IMR-90 (cell line): ENCODE measurements at regions not wholly inside any gene's neighbourhood (a gene's known extent, or its start where the extent isn't known, plus 50 kb on each side); places are given as distances from the start of the nearest gene placed in this dataset.

ENCODE experiments used
- ATAC-seq: fragments of 200-7000 bp; cut with Tn5 transposase; 2 replicates; pipeline ENCODE4 v1.9.1; 2020; ENCODE audit warnings: low read depth, mild to moderate bottlenecking, moderate library complexity
- BruUV-seq: library from RNA; stranded (reverse); fragments of 400-500 nt; replicated peaks from 2 replicates; lab custom pipeline; 2021; lab: Mats Ljungman, UMichigan
- CTCF ChIA-PET: fragments of 300-600 bp; formaldehyde crosslinking; extraction: SDS; loops from one replicate; lab custom pipeline; 2021; ENCODE audit warnings: antibody characterized with exemption; lab: Yijun Ruan, JAX
- POLR2A ChIA-PET: fragments of 300-600 bp; sonication (Branson Sonifier 250); formaldehyde crosslinking; loops from one replicate; lab custom pipeline; 2022; ENCODE audit warnings: antibody characterized with exemption; ENCODE audit not compliant: unreplicated experiment; lab: Charles Lee
- DNase-seq: peaks from one replicate; pipeline ENCODE4 v3.0.0; 2013
- H2AFZ ChIP-seq: replicated peaks from 2 replicates; pipeline ENCODE3; 2013; ENCODE audit warnings: low read length, mild to moderate bottlenecking; ENCODE audit not compliant: poor library complexity
- H2AK5ac ChIP-seq: 2 replicates; pipeline ENCODE4 v1.6.1; 2013; ENCODE audit warnings: low read depth, low read length, inconsistent platforms
- H2AK9ac ChIP-seq: replicated peaks from 2 replicates; pipeline ENCODE3; 2013; ENCODE audit warnings: mild to moderate bottlenecking, low read depth, low read length, moderate library complexity; ENCODE audit not compliant: poor library complexity
- H2BK120ac ChIP-seq: 2 replicates; pipeline ENCODE4 v1.6.1; 2013; ENCODE audit warnings: low read depth, low read length, inconsistent platforms
- H2BK15ac ChIP-seq: 3 replicates; pipeline ENCODE4 v1.6.1; 2013; ENCODE audit warnings: low read depth, low read length, inconsistent platforms
- H2BK20ac ChIP-seq: 2 replicates; pipeline ENCODE4 v1.6.1; 2013; ENCODE audit warnings: low read depth, mild to moderate bottlenecking, inconsistent platforms, low read length, moderate library complexity
- H2BK5ac ChIP-seq: 2 replicates; pipeline ENCODE4 v1.6.1; 2013; ENCODE audit warnings: mild to moderate bottlenecking, low read depth, low read length, inconsistent platforms; ENCODE audit not compliant: poor library complexity, severe bottlenecking
- H3K14ac ChIP-seq: replicated peaks from 2 replicates; pipeline ENCODE4 v1.6.1; 2013; ENCODE audit warnings: low read depth, low read length, inconsistent platforms
- H3K18ac ChIP-seq: 2 replicates; pipeline ENCODE4 v1.6.1; 2013; ENCODE audit warnings: low read depth, low read length, control low read depth
- H3K23ac ChIP-seq: 2 replicates; pipeline ENCODE4 v1.6.1; 2013; ENCODE audit warnings: low read depth, low read length, inconsistent platforms
- H3K27ac ChIP-seq: 2 replicates; pipeline ENCODE4 v1.5.1; 2013; ENCODE audit warnings: mild to moderate bottlenecking, control low read depth, low read length; ENCODE audit not compliant: insufficient read depth
- H3K27me3 ChIP-seq: 2 replicates; pipeline ENCODE4 v1.6.1; 2013; ENCODE audit warnings: low read length; ENCODE audit not compliant: control insufficient read depth, insufficient read depth
- H3K36me3 ChIP-seq: 2 replicates; pipeline ENCODE4 v1.6.1; 2013; ENCODE audit warnings: low read length, mixed read lengths; ENCODE audit not compliant: control insufficient read depth, insufficient read depth
- H3K4ac ChIP-seq: 2 replicates; pipeline ENCODE4 v1.6.1; 2013; ENCODE audit warnings: low read depth, low read length, inconsistent platforms
- H3K4me1 ChIP-seq: 2 replicates; pipeline ENCODE4 v1.6.1; 2013; ENCODE audit warnings: low read length, mixed read lengths; ENCODE audit not compliant: control insufficient read depth, insufficient read depth
- H3K4me2 ChIP-seq: 2 replicates; pipeline ENCODE4 v1.6.1; 2013; ENCODE audit warnings: low read depth, mild to moderate bottlenecking, control low read depth, low read length, moderate library complexity
- H3K4me3 ChIP-seq: 2 replicates; pipeline ENCODE4 v1.5.1; 2013; ENCODE audit warnings: low read depth, mild to moderate bottlenecking, control low read depth, low read length, moderate library complexity; ENCODE audit not compliant: insufficient read depth
- H3K56ac ChIP-seq: 2 replicates; pipeline ENCODE4 v1.6.1; 2013; ENCODE audit warnings: low read length, inconsistent platforms; ENCODE audit not compliant: insufficient read depth; ENCODE audit errors: extremely low read depth
- H3K79me1 ChIP-seq, 2 experiments: 2 replicates each; pipeline ENCODE4 v1.6.1; 2013; ENCODE audit warnings: low read length in 2 of 2, inconsistent platforms in 1 of 2, low read depth in 1 of 2
- H3K9ac ChIP-seq: 2 replicates; pipeline ENCODE4 v1.6.1; 2013; ENCODE audit warnings: low read depth, low read length, control low read depth
- H3K9me1 ChIP-seq: 2 replicates; pipeline ENCODE4 v1.6.1; 2013; ENCODE audit warnings: low read length, inconsistent platforms; ENCODE audit not compliant: insufficient read depth
- H3K9me3 ChIP-seq: 2 replicates; pipeline ENCODE4 v1.6.1; 2013; ENCODE audit warnings: low read length; ENCODE audit not compliant: control insufficient read depth, insufficient read depth
- H4K20me1 ChIP-seq: 2 replicates; pipeline ENCODE4 v1.6.1; 2013; ENCODE audit warnings: low read length, inconsistent platforms; ENCODE audit not compliant: insufficient read depth
- H4K5ac ChIP-seq: 2 replicates; pipeline ENCODE4 v1.6.1; 2013; ENCODE audit warnings: mild to moderate bottlenecking, low read depth, low read length, control low read depth
- H4K8ac ChIP-seq, 2 experiments: 2 replicates each; pipeline ENCODE4 v1.6.1; 2013; ENCODE audit warnings: low read depth in 2 of 2, low read length in 2 of 2, control low read depth in 1 of 2, inconsistent platforms in 1 of 2
- H4K91ac ChIP-seq: 2 replicates; pipeline ENCODE4 v1.6.1; 2013; ENCODE audit warnings: low read depth, low read length, inconsistent platforms; ENCODE audit not compliant: insufficient read depth
- CEBPB ChIP-seq: IDR thresholded peaks from 2 replicates; pipeline ENCODE4 v1.6.1; 2012; ENCODE audit warnings: low read depth, low read length, improper control_type of control experiment
- CHD1 ChIP-seq: IDR thresholded peaks from 2 replicates; pipeline ENCODE4 v1.6.1; 2012; ENCODE audit warnings: low read depth, low read length, improper control_type of control experiment
- CTCF ChIP-seq: conservative IDR thresholded peaks from 2 replicates; pipeline ENCODE4 v1.5.1; 2012; ENCODE audit warnings: mild to moderate bottlenecking, low read depth, low read length, improper control_type of control experiment
- ELK1 ChIP-seq: fragments of 150-350 bp; IDR thresholded peaks from 2 replicates; pipeline ENCODE4 v1.6.1; 2016; ENCODE audit warnings: low read depth, mild to moderate bottlenecking, low read length, moderate library complexity, borderline replicate concordance
- FOS ChIP-seq: fragments of 150-350 bp; IDR thresholded peaks from 2 replicates; pipeline ENCODE4 v1.6.1; 2016; ENCODE audit warnings: low read depth, low read length
- MAFK ChIP-seq: IDR thresholded peaks from 2 replicates; pipeline ENCODE4 v1.6.1; 2012; ENCODE audit warnings: low read depth, low read length, improper control_type of control experiment
- MAZ ChIP-seq: IDR thresholded peaks from 2 replicates; pipeline ENCODE4 v1.6.1; 2012; ENCODE audit warnings: low read depth, mild to moderate bottlenecking, low read length, improper control_type of control experiment, moderate library complexity, borderline replicate concordance
- MXI1 ChIP-seq: IDR thresholded peaks from 2 replicates; pipeline ENCODE4 v1.6.1; 2012; ENCODE audit warnings: low read depth, mild to moderate bottlenecking, low read length, moderate library complexity, borderline replicate concordance
- NFE2L2 ChIP-seq: fragments of 150-350 bp; IDR thresholded peaks from 2 replicates; pipeline ENCODE4 v1.6.1; 2016; ENCODE audit warnings: low read depth, mild to moderate bottlenecking, low read length
- POLR2A ChIP-seq: IDR thresholded peaks from 2 replicates; pipeline ENCODE4 v1.6.1; 2012; ENCODE audit warnings: mild to moderate bottlenecking, low read depth, low read length
- RAD21 ChIP-seq: IDR thresholded peaks from 2 replicates; pipeline ENCODE4 v1.6.1; 2012; ENCODE audit warnings: low read length, improper control_type of control experiment
- RCOR1 ChIP-seq: IDR thresholded peaks from 2 replicates; pipeline ENCODE4 v1.6.1; 2012; ENCODE audit warnings: mild to moderate bottlenecking, low read length, improper control_type of control experiment; ENCODE audit not compliant: insufficient replicate concordance
- RFX5 ChIP-seq: IDR thresholded peaks from 2 replicates; pipeline ENCODE4 v1.8.0; 2012; ENCODE audit warnings: low read depth, mild to moderate bottlenecking, low read length, moderate library complexity
- SMC3 ChIP-seq: fragments of 150-350 bp; IDR thresholded peaks from 2 replicates; pipeline ENCODE4 v1.6.1; 2016; ENCODE audit warnings: low read depth, mild to moderate bottlenecking, antibody characterized with exemption, low read length, moderate library complexity
- USF2 ChIP-seq: fragments of 150-350 bp; IDR thresholded peaks from 2 replicates; pipeline ENCODE4 v1.6.1; 2017; ENCODE audit warnings: mild to moderate bottlenecking, antibody characterized with exemption, low read length, low read depth
- WGBS, 2 experiments: methylation state at CpG; one replicate each; pipeline versions ENCODE4 v1.1.5 to v1.1.7; 2013; ENCODE audit warnings: missing lambda C conversion rate in 2 of 2; ENCODE audit not compliant: insufficient read length in 1 of 2; ENCODE audit errors: extremely low coverage in 2 of 2; 5-methylcytosine and 5-hydroxymethylcytosine counted together
- dilution Hi-C: fragments of 300-500 bp; cut with HindIII; formaldehyde crosslinking; loops from one replicate; pipeline ENCODE4 v1.14.3; 2018; ENCODE audit warnings: low sequenced_read_pairs; ENCODE audit not compliant: unreplicated experiment
- in situ Hi-C: fragments of 300-500 bp; cut with MboI; formaldehyde crosslinking; loops from 3 replicates; pipeline ENCODE4 v1.14.3; 2019; ENCODE audit warnings: low sequenced_read_pairs, inconsistent platforms, mixed read lengths
- intact Hi-C: fragments of 100-400 bp; cut with micrococcal nuclease; formaldehyde crosslinking; loops from 2 replicates; pipeline ENCODE4 v1.10.0; 2022

GRCh38 chr4:170978990-170979389 is 834.2 kb upstream of the GALNTL6 start:
- no peaks in the 10 kb centered on the region for H3K27me3 ChIP-seq
- no peak overlapping the region for H3K4ac ChIP-seq
- BruUV-seq: no TSS peak
- no CpG with 5 or more reads among the region's 6 CpGs for WGBS, 2 experiments
- no peak overlapping the region for H4K5ac ChIP-seq
- H3K79me1 ChIP-seq: no peaks in the 10 kb centered on the region
- no peak overlapping the region for H3K23ac ChIP-seq
- in situ Hi-C loops (no loop called here), dilution Hi-C loops (no loop called here), intact Hi-C loops (no loop called here)
- no peak overlapping the region for H2AK5ac ChIP-seq
- H2BK5ac ChIP-seq: no peak overlapping the region
- ChIA-PET POLR2A (no interaction called here), CTCF (no interaction called here)
- no peak overlapping the region for H4K8ac ChIP-seq
- no peaks in the 10 kb centered on the region for H4K20me1 ChIP-seq
- no peak overlapping the region for H3K9ac ChIP-seq
- ATAC-seq: no peak
- no peak for DNase-seq
- H3K27ac ChIP-seq: no peak overlapping the region
- H3K4me2 ChIP-seq: no peak overlapping the region
- no peaks in the 10 kb centered on the region for H3K9me1 ChIP-seq
- 0 out of 2 replicates have a peak, but pooled peaks cover 3% of the 10 kb centered on the region for H3K9me3 ChIP-seq
- TF ChIP-seq MAFK (no peak), POLR2A (no peak), NFE2L2 (no peak), CEBPB (no peak), RFX5 (no peak), RCOR1 (no peak), MXI1 (no peak), USF2 (no peak), CTCF (no peak), RAD21 (no peak), FOS (no peak), SMC3 (no peak), ELK1 (no peak), MAZ (no peak), CHD1 (no peak)
- no peaks in the 10 kb centered on the region for H3K4me1 ChIP-seq
- H2BK15ac ChIP-seq: no peak overlapping the region
- H2BK20ac ChIP-seq: no peak overlapping the region
- no peak overlapping the region for H3K56ac ChIP-seq
- H3K4me3 ChIP-seq: no peak overlapping the region
- H2BK120ac ChIP-seq: no peak overlapping the region
- no peak overlapping the region for H3K14ac ChIP-seq
- H4K91ac ChIP-seq: no peak overlapping the region
- H3K36me3 ChIP-seq: no peaks in the 10 kb centered on the region
- no peak overlapping the region for H3K18ac ChIP-seq
- no peak overlapping the region for H2AFZ ChIP-seq
- H2AK9ac ChIP-seq: no peak overlapping the region
